ENCODE measurements at regions not wholly inside any gene's neighbourhood (a gene's known extent, or its start where the extent isn't known, plus 50 kb on each side); places are given as distances from the start of the nearest gene placed in this dataset.
"Not testable (repeated sequence)": the region's sequence is repeated elsewhere in the genome, so short reads cannot be mapped to it uniquely, and the experiment has no call there.

DNA sequence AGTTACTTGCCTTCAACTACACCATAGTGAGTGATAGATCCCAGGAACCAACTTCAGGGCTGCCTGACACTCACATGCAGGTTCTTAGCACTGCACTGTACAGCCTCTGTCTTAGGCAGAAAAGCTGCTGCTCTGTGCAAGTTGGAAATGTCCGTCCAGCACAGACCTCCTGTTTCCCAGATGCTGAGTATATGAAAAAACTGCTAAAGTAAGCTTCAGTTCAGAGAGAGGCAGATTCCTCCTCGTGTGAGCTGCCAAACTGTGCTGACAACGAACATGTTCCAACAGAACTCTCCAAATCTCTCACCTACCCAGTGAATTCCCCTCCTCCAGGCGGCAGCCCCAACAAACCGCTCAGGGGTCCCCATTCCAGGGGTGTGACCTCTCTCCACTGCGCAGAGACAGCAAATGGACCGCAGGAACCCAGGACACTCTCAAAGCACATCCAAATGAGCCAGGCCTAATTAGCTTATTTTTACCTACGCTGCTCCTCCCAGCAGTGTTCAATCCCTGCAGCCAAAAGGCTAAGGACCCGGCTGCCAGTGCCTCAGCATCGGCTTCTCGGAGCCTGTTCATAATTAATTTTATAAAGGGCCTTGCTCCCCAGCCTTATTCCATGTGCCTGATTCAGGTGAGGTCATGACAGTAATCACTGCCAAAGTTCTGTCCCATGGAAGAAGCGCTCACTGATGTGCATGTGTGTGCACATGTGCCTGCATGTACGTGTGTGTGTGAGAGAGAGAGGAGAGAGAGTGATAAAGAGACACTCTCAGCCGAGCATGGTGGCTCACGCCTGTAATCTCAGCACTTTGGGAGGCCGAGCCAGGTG lies 159.5 kb upstream of the AUTS2 start:
- DNase-seq (ENCODE audit: low read depth) = no peak

GRCh38 chr7:69439636-69440325 lies 158.5 kb upstream of the AUTS2 start:
- no peak for DNase-seq (ENCODE audit: low read depth)

DNA sequence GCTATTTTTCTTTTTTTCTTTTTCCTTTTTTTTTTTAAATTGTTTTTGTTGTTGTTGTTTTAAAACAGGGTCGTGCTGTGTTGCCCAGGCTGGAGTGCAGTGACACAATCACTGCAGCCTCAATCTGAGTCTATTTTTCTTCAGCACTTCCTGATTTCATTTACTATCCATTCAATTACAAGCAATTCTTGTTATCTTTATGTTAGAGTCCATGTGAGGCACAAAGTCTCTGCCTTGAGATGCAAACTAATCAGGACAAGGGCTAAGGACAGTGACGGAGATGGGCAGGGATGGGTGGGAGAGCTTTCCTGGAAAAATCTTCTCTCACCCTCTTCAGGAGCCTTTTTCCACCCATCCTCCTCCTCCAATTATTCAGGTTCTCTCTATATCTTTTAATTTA lies 157.3 kb upstream of the AUTS2 start:
- DNase-seq (ENCODE audit: low read depth) = no peak

DNA sequence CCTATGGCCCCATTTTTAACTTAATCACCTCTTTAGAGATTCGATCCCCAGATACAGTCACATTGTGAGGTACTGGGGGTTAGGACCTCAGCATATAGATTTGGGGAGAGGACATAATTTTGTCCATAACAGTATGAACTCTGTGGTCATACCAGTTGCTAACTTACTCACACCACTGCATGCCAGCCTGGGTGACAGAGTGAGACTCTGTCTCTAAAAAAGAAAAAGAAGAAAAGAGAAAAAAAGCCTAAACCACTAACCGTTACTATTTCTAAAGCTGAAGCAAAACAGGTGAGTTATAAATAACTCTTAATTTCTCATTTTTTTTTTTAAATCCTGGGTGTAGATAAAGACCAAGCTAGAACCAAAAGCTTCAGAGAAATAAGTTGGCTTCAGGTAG lies 155.1 kb upstream of the AUTS2 start:
- no peak for DNase-seq (ENCODE audit: low read depth)

- DNase-seq (ENCODE audit: low read depth) = no peak
Observed at GRCh38 chr7:69445541-69445940, 152.7 kb upstream of the AUTS2 start.

DNA sequence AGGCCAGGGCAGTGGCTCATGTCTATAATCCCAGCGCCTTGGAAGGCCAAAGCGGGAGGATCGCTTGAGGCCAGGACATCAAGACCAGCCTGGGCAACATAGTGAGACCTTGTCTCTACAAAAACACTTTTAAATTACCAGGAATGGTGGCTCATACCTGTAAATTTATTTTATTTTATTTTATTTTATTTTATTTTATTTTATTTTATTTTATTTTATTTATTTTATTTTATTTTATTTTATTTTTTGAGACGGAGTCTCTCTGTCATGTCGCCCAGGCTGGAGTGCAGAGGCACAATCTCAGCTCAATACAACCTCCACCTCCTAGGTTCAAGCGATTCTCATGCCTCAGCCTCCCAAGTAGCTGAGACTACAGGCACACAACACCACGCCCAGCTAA lies 152.1 kb upstream of the AUTS2 start:
- DNase-seq (ENCODE audit: low read depth) = not testable (repeated sequence)

GRCh38 chr7:69448071-69448470 lies 150.2 kb upstream of the AUTS2 start:
- no peak for DNase-seq (ENCODE audit: low read depth)

- no peak for DNase-seq (ENCODE audit: low read depth)
Observed at GRCh38 chr7:69450456-69450855, 147.8 kb upstream of the AUTS2 start.

DNA sequence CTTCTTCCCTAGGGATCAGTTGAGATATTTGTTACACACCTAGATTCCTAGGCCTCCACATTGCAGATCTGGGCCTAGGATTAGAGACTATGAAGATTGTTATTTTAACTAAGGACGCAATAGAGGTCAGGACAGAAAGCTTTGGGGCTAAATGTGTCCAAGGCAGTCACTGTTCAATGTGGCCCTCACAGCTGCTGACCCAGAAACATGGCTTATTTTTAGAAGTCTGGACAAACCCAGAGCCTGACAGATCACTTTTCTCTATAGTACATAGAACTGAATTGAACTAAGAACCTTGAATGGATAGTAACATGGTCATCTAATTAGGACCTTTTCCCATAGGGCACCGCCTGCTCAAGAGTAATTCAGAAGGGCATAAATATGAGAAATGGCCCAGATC lies 146.6 kb upstream of the AUTS2 start:
- DNase-seq (ENCODE audit: low read depth) = no peak

DNA sequence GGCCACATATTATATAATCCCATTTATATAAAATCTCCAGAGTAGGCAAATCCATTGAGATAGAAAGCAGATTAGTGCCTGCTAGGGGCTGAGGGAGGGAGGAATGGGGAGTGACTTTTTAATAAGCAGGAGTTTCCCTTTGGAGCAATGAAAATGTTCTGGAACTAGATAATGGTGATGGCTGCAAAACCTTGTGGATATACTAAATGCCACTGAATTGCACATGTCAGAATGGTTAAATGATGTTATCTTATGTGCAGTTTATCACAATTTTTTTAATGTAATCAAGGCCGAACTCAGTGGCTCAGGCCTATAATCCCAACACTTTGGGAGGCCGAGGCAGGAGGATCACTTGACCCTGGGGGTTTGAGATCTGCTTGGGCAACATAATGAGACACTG lies 145.5 kb upstream of the AUTS2 start:
- DNase-seq (ENCODE audit: low read depth) = no peak

DNA sequence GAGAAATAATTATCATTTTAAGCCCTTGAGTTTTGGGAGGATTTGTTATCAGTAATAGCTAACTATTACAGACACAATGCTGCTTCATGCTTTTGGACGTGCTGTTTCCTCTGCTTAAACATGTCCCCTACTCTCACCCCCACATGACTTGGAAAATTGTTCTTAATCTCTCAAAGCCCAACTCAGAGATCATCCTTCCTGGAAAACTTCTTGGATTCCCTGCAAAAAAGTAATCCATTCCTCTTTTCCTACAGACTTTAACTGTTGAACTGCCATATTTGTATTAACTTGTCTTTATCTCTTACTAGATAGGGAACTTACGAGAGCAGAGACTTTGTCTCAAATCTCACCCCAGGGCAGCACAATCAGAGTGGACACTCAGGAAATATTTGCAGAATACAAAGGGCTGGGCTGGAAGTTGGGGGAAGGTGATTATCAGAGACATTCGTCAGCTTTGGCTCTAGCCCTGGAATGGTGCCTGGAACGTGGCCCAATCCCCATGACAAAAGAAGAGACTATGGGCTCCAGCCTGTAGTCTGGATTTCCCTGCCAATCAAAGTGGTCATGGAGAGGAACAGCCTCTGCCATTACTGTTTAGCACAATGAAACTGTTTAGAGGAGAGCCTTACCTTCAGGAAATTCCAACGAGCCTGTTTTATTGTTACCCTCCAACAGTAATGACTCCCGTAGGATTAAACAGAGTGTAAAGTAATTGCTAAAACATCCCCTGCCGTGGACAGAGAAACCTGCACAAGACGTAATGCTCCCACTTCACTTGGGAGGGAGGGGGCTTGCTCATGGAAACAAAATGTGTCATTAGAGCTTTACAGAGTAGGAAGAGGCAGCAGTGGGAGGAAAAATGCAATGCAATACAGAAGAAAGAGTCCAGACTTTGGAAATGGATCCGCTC lies 140.4 kb upstream of the AUTS2 start:
- DNase-seq (ENCODE audit: low read depth) = no peak

DNA sequence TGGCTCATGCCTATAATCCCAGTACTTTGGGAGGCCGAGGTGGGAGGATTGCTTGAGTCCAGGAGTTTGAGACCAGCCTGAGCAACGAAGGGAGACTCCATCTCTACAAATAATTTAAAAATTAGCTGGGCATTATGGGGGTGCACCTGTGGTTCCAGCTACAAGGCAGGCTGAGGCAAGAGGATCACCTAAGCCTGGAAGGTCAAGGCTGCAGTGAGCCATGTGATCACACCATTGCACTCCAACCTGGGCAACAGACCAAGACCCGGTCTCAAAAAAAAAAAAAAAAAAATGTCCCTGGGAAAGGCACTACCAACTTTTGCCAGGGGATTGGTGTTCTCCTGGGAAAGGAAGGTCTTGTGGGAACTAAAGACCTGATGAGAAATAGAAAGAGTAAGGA lies 134.2 kb upstream of the AUTS2 start:
- no peak for DNase-seq (ENCODE audit: low read depth)

DNA sequence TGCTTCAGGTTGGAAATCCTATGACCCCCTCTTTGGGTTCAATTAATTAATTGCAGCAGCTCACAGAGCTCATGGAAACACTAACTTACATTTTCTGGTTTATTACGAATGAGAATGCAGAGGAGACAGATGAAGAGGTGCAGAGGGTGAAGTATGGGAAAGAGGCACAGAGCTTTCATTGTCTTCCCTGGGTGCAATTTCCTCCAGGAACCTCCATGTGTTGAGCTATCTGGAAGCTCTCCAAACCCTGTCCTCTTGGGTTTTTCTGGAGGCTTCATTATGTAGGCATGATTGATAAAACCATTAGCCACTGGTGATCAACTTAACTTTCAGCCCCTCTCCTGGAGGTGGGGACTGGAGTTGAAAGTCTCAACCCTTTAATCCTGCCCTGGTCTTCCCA lies 133.0 kb upstream of the AUTS2 start:
- no peak for DNase-seq (ENCODE audit: low read depth)

GRCh38 chr7:69467826-69468225 lies 130.4 kb upstream of the AUTS2 start:
- DNase-seq (ENCODE audit: low read depth) = no peak

DNA sequence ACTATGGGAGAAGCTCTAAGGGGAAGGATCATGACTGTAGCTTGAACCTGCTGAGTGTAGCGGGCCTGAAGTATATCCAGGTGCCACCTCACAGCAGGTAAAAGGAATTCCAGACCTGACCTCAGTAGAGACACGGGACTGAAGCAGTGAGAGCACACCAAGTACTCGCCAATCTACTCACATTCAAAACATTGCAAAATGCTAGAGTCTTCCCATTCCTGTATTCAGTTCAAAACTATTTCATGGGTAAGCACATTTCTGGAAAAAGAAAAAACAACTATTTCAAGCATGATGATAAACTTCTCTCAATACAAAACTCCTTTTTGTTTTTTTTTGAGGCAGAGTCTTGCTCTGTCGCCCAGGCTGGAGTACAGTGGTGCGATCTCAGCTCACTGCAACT lies 121.9 kb upstream of the AUTS2 start:
- DNase-seq (ENCODE audit: low read depth) = no peak

GRCh38 chr7:69482676-69483075 lies 115.6 kb upstream of the AUTS2 start:
- no peak for DNase-seq (ENCODE audit: low read depth)

GRCh38 chr7:69489533-69489932 lies 108.7 kb upstream of the AUTS2 start:
- DNase-seq (ENCODE audit: low read depth) = no peak

- DNase-seq (ENCODE audit: low read depth) = no peak
Observed at GRCh38 chr7:69498671-69499070, 99.6 kb upstream of the AUTS2 start.

DNA sequence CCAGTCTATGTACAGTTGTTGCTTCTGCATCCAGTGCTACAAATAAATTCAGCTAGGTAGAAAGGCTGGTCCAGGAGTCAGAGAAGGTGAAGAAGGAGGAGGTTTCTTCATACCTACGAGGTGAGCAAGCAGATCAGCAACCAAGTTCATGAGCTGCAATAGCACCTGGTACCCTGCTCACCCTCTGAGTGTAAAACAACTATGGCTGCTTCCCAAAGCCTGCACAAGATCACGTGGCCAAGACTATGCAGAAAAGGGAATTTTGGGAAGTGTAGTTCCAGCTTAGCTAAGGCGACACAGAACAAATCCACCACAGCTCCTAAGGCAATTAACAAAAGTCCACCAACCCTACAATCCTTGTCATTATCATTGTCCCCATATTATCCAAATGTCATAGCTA lies 95.9 kb upstream of the AUTS2 start:
- no peak for DNase-seq (ENCODE audit: low read depth)

DNA sequence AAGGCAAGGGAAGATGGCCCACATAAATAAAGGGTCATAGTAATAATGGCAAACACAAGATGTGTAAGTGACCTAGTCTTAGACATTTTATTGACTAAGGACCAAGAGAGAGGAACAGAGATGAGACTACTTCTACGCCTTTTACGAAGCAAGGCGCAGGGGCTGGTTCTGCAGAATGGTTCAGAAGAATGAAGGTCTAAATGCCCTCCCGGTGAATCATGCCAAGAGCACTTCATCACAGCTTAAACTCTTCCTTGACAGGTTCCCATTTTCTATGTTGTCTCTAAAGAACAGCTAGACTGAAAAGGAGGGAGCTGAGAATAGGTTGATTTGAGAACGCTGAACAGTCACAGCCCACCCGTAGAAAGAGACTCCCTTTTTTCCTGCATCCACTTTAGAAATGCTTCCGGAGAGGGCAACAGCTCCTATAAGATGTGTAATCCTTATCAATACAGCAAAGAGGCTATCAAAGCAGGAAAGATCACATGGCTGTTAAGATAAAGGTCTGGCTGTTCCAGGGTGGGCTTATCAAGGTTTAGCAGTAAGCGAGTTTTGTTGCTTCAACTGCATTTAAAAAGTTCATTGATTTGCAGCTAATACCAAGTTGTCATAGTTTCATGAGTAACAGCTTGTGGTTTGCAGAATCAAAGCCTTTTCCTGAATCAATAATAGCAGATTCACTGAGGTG lies 93.4 kb upstream of the AUTS2 start:
- no peak for DNase-seq (ENCODE audit: low read depth)

GRCh38 chr7:69508736-69509135 lies 89.5 kb upstream of the AUTS2 start:
- DNase-seq (ENCODE audit: low read depth) = no peak

- DNase-seq (ENCODE audit: low read depth) = no peak
Observed at GRCh38 chr7:69510114-69510513, 88.2 kb upstream of the AUTS2 start.

Data from EH (cell line).